AG10803 (cell line): ENCODE measurements at regions not wholly inside any gene's neighbourhood (a gene's known extent, or its start where the extent isn't known, plus 50 kb on each side); places are given as distances from the start of the nearest gene placed in this dataset.

Experiments
- DNase-seq: peaks from one replicate; pipeline ENCODE4 v3.0.0; 2010; ENCODE audit warnings: low read depth
- H3K4me3 ChIP-seq: 2 replicates; pipeline ENCODE4 v1.5.1; 2011; ENCODE audit warnings: mild to moderate bottlenecking, low read length, control low read depth
- CTCF ChIP-seq: conservative IDR thresholded peaks from 2 replicates; pipeline ENCODE4 v1.5.1; 2011; ENCODE audit warnings: mild to moderate bottlenecking, low read length, control low read depth, inconsistent platforms

- H3K4me3 ChIP-seq = no peak overlapping the region
- no peak for TF ChIP-seq CTCF
- DNase-seq = no peak
These were observed 261.5 kb upstream of the NPSR1 start for GRCh38 chr7:34396437-34397064.

GRCh38 chr7:34401776-34402175 lies 256.2 kb upstream of the NPSR1 start:
- no peak for TF ChIP-seq CTCF
- no peak for DNase-seq
- H3K4me3 ChIP-seq = no peak overlapping the region

- no peak for DNase-seq
- TF ChIP-seq CTCF = no peak
- H3K4me3 ChIP-seq = no peak overlapping the region
These were observed 251.0 kb upstream of the NPSR1 start for GRCh38 chr7:34406848-34407530.

GRCh38 chr7:34407586-34407985 lies 250.4 kb upstream of the NPSR1 start:
- DNase-seq = no peak
- TF ChIP-seq CTCF = no peak
- no peak overlapping the region for H3K4me3 ChIP-seq

- no peak overlapping the region for H3K4me3 ChIP-seq
- TF ChIP-seq CTCF = no peak
- no peak for DNase-seq
These were observed 240.2 kb upstream of the NPSR1 start for GRCh38 chr7:34417781-34418180.

GRCh38 chr7:34421526-34421925 lies 236.5 kb upstream of the NPSR1 start:
- H3K4me3 ChIP-seq = no peak overlapping the region
- no peak for DNase-seq
- no peak for TF ChIP-seq CTCF

GRCh38 chr7:34425194-34425593 lies 232.8 kb upstream of the NPSR1 start:
- H3K4me3 ChIP-seq = no peak overlapping the region
- TF ChIP-seq CTCF = no peak
- DNase-seq = no peak
